GM12891 (cell line): ENCODE measurements at regions not wholly inside any gene's neighbourhood (a gene's known extent, or its start where the extent isn't known, plus 50 kb on each side); places are given as distances from the start of the nearest gene placed in this dataset.

Source experiments
- PAX5 ChIP-seq: IDR thresholded peaks from 2 replicates; pipeline ENCODE4 v1.6.1; 2011; ENCODE audit warnings: low read length, moderate library complexity, mild to moderate bottlenecking; ENCODE audit not compliant: insufficient read depth, severe bottlenecking
- POLR2A ChIP-seq: IDR thresholded peaks from 2 replicates; pipeline ENCODE4 v1.6.1; 2011; ENCODE audit warnings: low read depth, low read length, control low read depth
- POLR2AphosphoS5 ChIP-seq: IDR thresholded peaks from 2 replicates; pipeline ENCODE4 v1.6.1; 2011; ENCODE audit warnings: low read depth, low read length, control low read depth
- POU2F2 ChIP-seq: IDR thresholded peaks from 2 replicates; pipeline ENCODE4 v1.6.1; 2011; ENCODE audit warnings: low read depth, mild to moderate bottlenecking, control low read depth, low read length, moderate library complexity
- SPI1 ChIP-seq: IDR thresholded peaks from 2 replicates; pipeline ENCODE4 v1.6.1; 2011; ENCODE audit warnings: low read depth, low read length, control low read depth
- TAF1 ChIP-seq: IDR thresholded peaks from 2 replicates; pipeline ENCODE4 v1.6.1; 2011; ENCODE audit warnings: low read depth, low read length, control low read depth

DNA sequence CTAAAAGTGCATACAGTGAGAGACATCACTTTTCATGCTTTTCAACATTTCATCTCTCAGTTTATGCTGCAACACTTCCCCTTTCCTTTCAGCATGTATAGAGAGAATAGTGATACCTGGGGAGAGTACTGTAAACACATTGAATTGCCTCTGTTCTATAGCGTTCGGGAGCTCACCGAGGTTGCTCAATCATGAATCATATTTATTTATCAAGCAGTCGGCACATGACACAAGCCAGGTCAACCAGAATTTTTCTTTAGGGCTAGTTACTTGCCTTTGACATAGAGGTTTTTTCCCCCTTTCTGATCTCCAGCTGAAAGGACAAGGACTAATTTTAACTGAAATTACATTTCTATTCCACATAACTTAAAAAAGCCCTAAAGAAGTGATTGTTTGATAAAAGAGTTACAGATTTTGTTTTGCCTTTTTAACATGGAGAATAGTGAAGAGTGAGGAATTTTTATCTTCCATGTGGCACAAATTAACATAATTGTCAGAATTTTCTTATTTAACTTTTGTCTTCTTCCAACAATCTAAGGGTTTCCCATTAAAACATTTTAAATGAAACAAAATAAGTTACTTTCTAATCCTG is 690.9 kb upstream of the TMEFF2 start:
- TF ChIP-seq POLR2A (no peak), TAF1 (no peak), SPI1 (no peak), PAX5 (no peak), POLR2AphosphoS5 (no peak), POU2F2 (no peak)
